ENCODE measurements at regions not wholly inside any gene's neighbourhood (a gene's known extent, or its start where the extent isn't known, plus 50 kb on each side); places are given as distances from the start of the nearest gene placed in this dataset.

DNA sequence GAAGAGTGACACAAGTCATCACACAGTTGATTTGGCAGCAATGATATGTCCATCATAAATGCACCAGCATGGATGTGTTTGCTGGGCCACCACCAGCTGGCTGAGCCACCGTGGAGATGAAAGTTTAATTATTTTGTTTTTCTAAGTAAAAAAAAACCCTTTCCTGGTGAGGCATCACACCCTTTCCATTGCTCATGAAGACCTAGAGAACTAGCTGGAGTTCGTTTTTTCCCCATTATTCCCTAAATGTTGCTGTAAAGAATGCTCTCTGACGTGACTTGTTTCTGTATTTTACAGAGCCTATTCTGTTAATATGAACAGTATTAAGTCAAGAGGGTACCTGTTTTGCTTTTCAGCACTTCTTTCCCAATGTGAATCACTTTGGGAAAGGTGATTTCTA, 257.9 kb downstream of the MSRB3 start:
- peaks cover 9 to 16% of the 10 kb centered on the region in 2 donors for H3K9me3 ChIP-seq
- no peak overlapping the region for H3K4me3 ChIP-seq
- intact Hi-C loops (cut with DNase I; ENCODE audit: low total_unique reads): no loop called here
- H3K27me3 ChIP-seq: no peaks in the 10 kb centered on the region
- TF ChIP-seq CTCF (IDR thresholded peaks at IDR 0.05) (no peak), POLR2AphosphoS5 (IDR thresholded peaks at IDR 0.05) (no peak), POLR2A (IDR thresholded peaks at IDR 0.05) (no peak)
- no peak for DNase-seq (ENCODE audit: low spot score in 2 of 2)
- H3K27ac ChIP-seq: no peak overlapping the region
- peaks cover 0 to 9% of the 10 kb centered on the region in 2 donors for H3K4me1 ChIP-seq
- no peaks in the 10 kb centered on the region for H3K36me3 ChIP-seq

GRCh38 chr12:65536876-65537681, 258.6 kb downstream of the MSRB3 start:
- Histone ChIP-seq H3K36me3 (no peaks in the 10 kb centered on the region), H3K9me3 (peaks cover 9 to 16% of the 10 kb centered on the region in 2 donors), H3K27ac (peak overlapping the region in 1 of 2 donors; percentile 9), H3K4me1 (peaks cover 0 to 9% of the 10 kb centered on the region in 2 donors), H3K4me3 (no peak overlapping the region), H3K27me3 (no peaks in the 10 kb centered on the region)
- peak in 1 of 2 donors; percentile 41 for DNase-seq (ENCODE audit: low spot score in 2 of 2)
- TF ChIP-seq POLR2A (IDR thresholded peaks at IDR 0.05) (no peak), CTCF (IDR thresholded peaks at IDR 0.05) (no peak), POLR2AphosphoS5 (IDR thresholded peaks at IDR 0.05) (no peak)
- intact Hi-C loops (cut with DNase I; ENCODE audit: low total_unique reads): loop anchor here (1.0 kb wide), 1 partner anchor 10 kb away; no protein-coding TSS in a partner anchor

DNA sequence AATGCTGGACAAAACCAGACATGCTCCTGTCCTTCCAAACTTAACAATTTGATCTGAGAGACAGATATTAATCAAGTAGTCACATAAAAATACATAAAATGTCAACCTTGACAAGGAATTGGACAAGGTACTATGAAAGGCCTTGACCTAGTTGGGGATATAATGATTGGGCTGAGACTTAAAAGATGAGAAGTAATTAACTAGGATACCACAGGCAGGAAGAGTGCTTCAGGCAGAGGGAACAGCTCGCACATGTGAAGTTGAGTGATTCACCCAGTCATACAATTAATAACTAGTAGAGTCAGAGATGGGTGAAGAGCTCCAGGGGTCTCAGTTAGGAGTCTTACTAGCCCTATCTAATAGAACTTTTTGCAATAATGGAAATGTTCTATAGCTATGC, 259.5 kb downstream of the MSRB3 start:
- Histone ChIP-seq H3K27ac (no peak overlapping the region), H3K36me3 (no peaks in the 10 kb centered on the region), H3K9me3 (peaks cover 9 to 16% of the 10 kb centered on the region in 2 donors), H3K27me3 (no peaks in the 10 kb centered on the region), H3K4me3 (no peak overlapping the region), H3K4me1 (peaks cover 0 to 5% of the 10 kb centered on the region in 2 donors)
- no peak for TF ChIP-seq POLR2AphosphoS5 (IDR thresholded peaks at IDR 0.05)
- no peak for TF ChIP-seq POLR2A (IDR thresholded peaks at IDR 0.05)
- TF ChIP-seq CTCF (IDR thresholded peaks at IDR 0.05): no peak
- intact Hi-C loops (cut with DNase I; ENCODE audit: low total_unique reads): loop anchor here (1.0 kb wide), 1 partner anchor 9 kb away; no protein-coding TSS in a partner anchor
- no peak for DNase-seq (ENCODE audit: low spot score in 2 of 2)

- no peak for TF ChIP-seq POLR2AphosphoS5 (IDR thresholded peaks at IDR 0.05)
- Histone ChIP-seq H3K4me3 (no peak overlapping the region), H3K27ac (no peak overlapping the region), H3K9me3 (peaks cover 9 to 16% of the 10 kb centered on the region in 2 donors), H3K27me3 (no peaks in the 10 kb centered on the region), H3K4me1 (no peaks in the 10 kb centered on the region), H3K36me3 (no peaks in the 10 kb centered on the region)
- intact Hi-C loops (cut with DNase I; ENCODE audit: low total_unique reads): no loop called here
- no peak for DNase-seq (ENCODE audit: low spot score in 2 of 2)
Observed at GRCh38 chr12:65539023-65539422, 260.5 kb downstream of the MSRB3 start.

- no peak overlapping the region for H3K4me3 ChIP-seq
- no peaks in the 10 kb centered on the region for H3K36me3 ChIP-seq
- intact Hi-C loops (cut with DNase I; ENCODE audit: low total_unique reads): no loop called here
- no peak overlapping the region for H3K27ac ChIP-seq
- no peaks in the 10 kb centered on the region for H3K4me1 ChIP-seq
- peaks cover 9 to 16% of the 10 kb centered on the region in 2 donors for H3K9me3 ChIP-seq
- DNase-seq (ENCODE audit: low spot score in 2 of 2): no peak
- TF ChIP-seq POLR2A (IDR thresholded peaks at IDR 0.05) (no peak), POLR2AphosphoS5 (IDR thresholded peaks at IDR 0.05) (no peak), CTCF (IDR thresholded peaks at IDR 0.05) (no peak)
- H3K27me3 ChIP-seq: no peaks in the 10 kb centered on the region
Observed at GRCh38 chr12:65540140-65540539, 261.7 kb downstream of the MSRB3 start.
